Peyer's patch (tissue), 4 donors: ENCODE measurements at regions not wholly inside any gene's neighbourhood (a gene's known extent, or its start where the extent isn't known, plus 50 kb on each side); places are given as distances from the start of the nearest gene placed in this dataset.

Source experiments
- POLR2A ChIP-seq, 2 donors: fragments of 450-650 bp; IDR thresholded peaks; one replicate each; pipeline ENCODE4 v1.5.1; 2017; ENCODE audit warnings: antibody characterized with exemption in 2 of 2, mild to moderate bottlenecking in 2 of 2, moderate library complexity in 2 of 2
- TF ChIP-seq, protein P1 (sequence below), 6 experiments: fragments of 450-650 bp in 4 of 6; fragments of 200-600 bp in 2 of 6; sonication (generic) in 1 of 6; IDR thresholded peaks; one replicate each; pipeline ENCODE4 v1.5.1; 2017 to 2019; ENCODE audit warnings: antibody characterized with exemption in 6 of 6, mild to moderate bottlenecking in 3 of 6, moderate library complexity in 1 of 6

DNA sequence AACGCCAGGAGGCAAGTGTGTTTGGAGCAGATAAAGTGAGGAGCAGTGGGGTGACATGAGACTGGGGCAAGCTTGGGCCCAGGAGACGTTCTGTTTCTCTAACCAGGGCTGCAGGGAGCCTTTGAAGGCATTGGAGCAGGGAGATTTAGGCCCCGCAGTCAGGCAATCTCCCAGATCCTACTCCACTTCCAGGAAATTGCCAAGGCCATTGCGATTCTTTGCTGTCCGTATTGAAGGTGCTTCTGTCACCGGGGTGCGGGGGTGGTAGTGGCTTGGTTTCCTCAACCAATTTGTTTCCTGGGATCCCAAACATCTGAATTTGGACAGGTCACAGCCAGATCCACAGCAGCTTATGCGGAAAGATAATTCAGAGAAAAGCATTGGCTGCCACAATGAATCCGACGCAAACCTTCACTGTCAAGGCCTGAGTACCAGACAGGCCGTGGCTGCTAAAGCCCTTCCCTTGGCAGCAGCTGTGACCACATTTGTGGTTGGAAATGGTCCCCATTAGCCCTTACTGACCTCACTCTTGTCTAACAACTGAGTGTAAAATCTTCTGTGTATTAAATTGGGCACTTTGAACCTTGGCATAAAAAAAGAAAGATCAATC is 385.6 kb downstream of the PTPRU start:
- TF ChIP-seq, protein P1, sequence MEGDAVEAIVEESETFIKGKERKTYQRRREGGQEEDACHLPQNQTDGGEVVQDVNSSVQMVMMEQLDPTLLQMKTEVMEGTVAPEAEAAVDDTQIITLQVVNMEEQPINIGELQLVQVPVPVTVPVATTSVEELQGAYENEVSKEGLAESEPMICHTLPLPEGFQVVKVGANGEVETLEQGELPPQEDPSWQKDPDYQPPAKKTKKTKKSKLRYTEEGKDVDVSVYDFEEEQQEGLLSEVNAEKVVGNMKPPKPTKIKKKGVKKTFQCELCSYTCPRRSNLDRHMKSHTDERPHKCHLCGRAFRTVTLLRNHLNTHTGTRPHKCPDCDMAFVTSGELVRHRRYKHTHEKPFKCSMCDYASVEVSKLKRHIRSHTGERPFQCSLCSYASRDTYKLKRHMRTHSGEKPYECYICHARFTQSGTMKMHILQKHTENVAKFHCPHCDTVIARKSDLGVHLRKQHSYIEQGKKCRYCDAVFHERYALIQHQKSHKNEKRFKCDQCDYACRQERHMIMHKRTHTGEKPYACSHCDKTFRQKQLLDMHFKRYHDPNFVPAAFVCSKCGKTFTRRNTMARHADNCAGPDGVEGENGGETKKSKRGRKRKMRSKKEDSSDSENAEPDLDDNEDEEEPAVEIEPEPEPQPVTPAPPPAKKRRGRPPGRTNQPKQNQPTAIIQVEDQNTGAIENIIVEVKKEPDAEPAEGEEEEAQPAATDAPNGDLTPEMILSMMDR (IDR thresholded peaks at IDR 0.05): no peak
- no peak for TF ChIP-seq POLR2A (IDR thresholded peaks at IDR 0.05)
